Lung (tissue), 11 donors: ENCODE measurements at regions not wholly inside any gene's neighbourhood (a gene's known extent, or its start where the extent isn't known, plus 50 kb on each side); places are given as distances from the start of the nearest gene placed in this dataset.

Source experiments
- ATAC-seq: fragments of 200-7000 bp; cut with Tn5 transposase; one replicate; pipeline ENCODE4 v1.9.1; 2020; ENCODE audit warnings: moderate number of reproducible peaks; ENCODE audit not compliant: insufficient read depth, low FRiP score
- DNase-seq, 3 donors: peaks; one replicate each; pipeline ENCODE4 v3.0.0-alpha.2; 2013 to 2017
- H3K27ac ChIP-seq, 2 donors: one replicate each; pipeline ENCODE4 v1.5.1; 2013; ENCODE audit warnings: mild to moderate bottlenecking in 2 of 2, moderate library complexity in 2 of 2, control low read depth in 1 of 2, inconsistent platforms in 1 of 2, low read depth in 1 of 2, low read length in 1 of 2
- H3K27me3 ChIP-seq, 3 donors: one replicate each; pipeline ENCODE4 v1.5.1; 2013; ENCODE audit warnings: low read length in 2 of 3; ENCODE audit not compliant: control insufficient read depth in 3 of 3, insufficient read depth in 3 of 3
- H3K36me3 ChIP-seq, 4 donors: one replicate each; pipeline ENCODE4 v1.5.1; 2013; ENCODE audit warnings: low read length in 4 of 4, mild to moderate bottlenecking in 1 of 4, moderate library complexity in 1 of 4; ENCODE audit not compliant: control insufficient read depth in 4 of 4, insufficient read depth in 4 of 4
- H3K4me1 ChIP-seq, 5 donors: one replicate each; pipeline ENCODE4 v1.5.1; 2013; ENCODE audit warnings: low read length in 5 of 5, mild to moderate bottlenecking in 2 of 5, moderate library complexity in 1 of 5; ENCODE audit not compliant: control insufficient read depth in 5 of 5, insufficient read depth in 5 of 5
- H3K4me3 ChIP-seq: one replicate; pipeline ENCODE4 v1.5.1; 2013; ENCODE audit warnings: mild to moderate bottlenecking, control low read depth, moderate library complexity
- H3K9ac ChIP-seq, 2 donors: one replicate each; pipeline ENCODE4 v1.5.1; 2013; ENCODE audit warnings: low read length in 2 of 2, control low read depth in 1 of 2; ENCODE audit not compliant: insufficient read depth in 1 of 2
- H3K9me3 ChIP-seq, 4 donors: one replicate each; pipeline ENCODE4 v1.5.1; 2013; ENCODE audit warnings: low read length in 3 of 4, mild to moderate bottlenecking in 1 of 4, moderate library complexity in 1 of 4; ENCODE audit not compliant: control insufficient read depth in 4 of 4, insufficient read depth in 3 of 4
- CTCF ChIP-seq: IDR thresholded peaks from 2 replicates; pipeline ENCODE4 v1.5.1; 2012; ENCODE audit warnings: mild to moderate bottlenecking; ENCODE audit errors: control extremely low read depth, extremely low read depth
- WGBS, 2 donors: extraction: QIAGEN DNeasy Blood & Tissue Kit; methylation state at CpG; one replicate each; pipeline ENCODE4 v1.1.7; 2013; 5-methylcytosine and 5-hydroxymethylcytosine counted together
- donor health status: control.
- donor health status: control.
- donor health status: Bipolar disorder and iron deficiency.
- donor health status: healthy.
- donor health status: DM: yes; HTN: yes; CAD: no.

GRCh38 chr2:4765787-4766530 is 926.2 kb upstream of the SOX11 start:
- Histone ChIP-seq H3K27me3 (no peaks in the 10 kb centered on the region), H3K27ac (no peak overlapping the region), H3K4me3 (no peak overlapping the region), H3K9ac (no peak overlapping the region), H3K4me1 (peaks cover 0 to 13% (median 0%) of the 10 kb centered on the region in 5 donors), H3K9me3 (no peaks in the 10 kb centered on the region), H3K36me3 (no peaks in the 10 kb centered on the region)
- 67 to 85% methylated on average over 16 of the region's 16 CpGs for WGBS, 2 donors
- no peak for TF ChIP-seq CTCF
- no peak for ATAC-seq
- DNase-seq = no peak

- no peak for TF ChIP-seq CTCF
- Histone ChIP-seq H3K9ac (no peak overlapping the region), H3K4me1 (no peaks in the 10 kb centered on the region), H3K36me3 (no peaks in the 10 kb centered on the region), H3K27ac (no peak overlapping the region), H3K27me3 (no peaks in the 10 kb centered on the region), H3K4me3 (no peak overlapping the region), H3K9me3 (peaks cover 0 to 3% (median 0%) of the 10 kb centered on the region in 4 donors)
- WGBS, 2 donors = 68 to 89% methylated on average over 2 of the region's 2 CpGs
- DNase-seq (no peak), ATAC-seq (no peak)
Measured at GRCh38 chr2:4775668-4776067, 916.5 kb upstream of the SOX11 start.

GRCh38 chr2:4780679-4781078 is 911.5 kb upstream of the SOX11 start:
- no peak for DNase-seq
- no peak for TF ChIP-seq CTCF

GRCh38 chr2:4782647-4783046 is 909.5 kb upstream of the SOX11 start:
- H3K9ac ChIP-seq = no peak overlapping the region
- no peak for TF ChIP-seq CTCF
- H3K27me3 ChIP-seq = no peaks in the 10 kb centered on the region
- ATAC-seq (no peak), DNase-seq (no peak)
- H3K4me1 ChIP-seq = no peaks in the 10 kb centered on the region
- 100% methylated on average over 1 of the region's 1 CpG for WGBS, 2 donors
- no peaks in the 10 kb centered on the region for H3K36me3 ChIP-seq
- H3K4me3 ChIP-seq = no peak overlapping the region
- H3K9me3 ChIP-seq = peaks cover 0 to 6% (median under 1%) of the 10 kb centered on the region in 4 donors
- no peak overlapping the region for H3K27ac ChIP-seq

More at GRCh38 chr2:4780679-4781078, 911.5 kb upstream of the SOX11 start:
- Histone ChIP-seq H3K27ac (no peak overlapping the region), H3K4me3 (no peak overlapping the region), H3K4me1 (no peaks in the 10 kb centered on the region), H3K27me3 (no peaks in the 10 kb centered on the region), H3K36me3 (no peaks in the 10 kb centered on the region), H3K9me3 (peaks cover 0 to 3% (median 0%) of the 10 kb centered on the region in 4 donors), H3K9ac (no peak overlapping the region)
- 72 to 78% methylated on average over 3 of the region's 3 CpGs for WGBS, 2 donors
- ATAC-seq = no peak
